HEK293 (cell line): ENCODE measurements at regions not wholly inside any gene's neighbourhood (a gene's known extent, or its start where the extent isn't known, plus 50 kb on each side); places are given as distances from the start of the nearest gene placed in this dataset.

Source experiments
- CTCF ChIA-PET: fragments of 350-600 bp; formaldehyde crosslinking; extraction: SDS; loops from one replicate; lab custom pipeline; 2021; ENCODE audit warnings: antibody characterized with exemption; lab: Yijun Ruan, JAX
- POLR2A ChIA-PET: fragments of 300-600 bp; formaldehyde crosslinking; extraction: SDS; loops from one replicate; lab custom pipeline; 2020; ENCODE audit warnings: antibody characterized with exemption, inconsistent platforms; lab: Yijun Ruan, JAX
- H3K27ac ChIP-seq: fragments of 200-500 bp; sonication (Bioruptor generic); 2 replicates; pipeline ENCODE4 v1.5.1; 2014; ENCODE audit warnings: low read depth, low read length, control low read depth, inconsistent platforms; ENCODE audit errors: extremely low read depth
- H3K36me3 ChIP-seq, 2 experiments: fragments of 200-500 bp in 1 of 2; sonication (Bioruptor generic) in 1 of 2; 1 replicate in 1 of 2; 2 replicates in 1 of 2; pipeline ENCODE4 v1.5.1; 2014 to 2017; ENCODE audit warnings: inconsistent platforms in 2 of 2, low read length in 2 of 2; ENCODE audit not compliant: control insufficient read depth in 2 of 2, insufficient read depth in 1 of 2
- H3K4me1 ChIP-seq: fragments of 200-500 bp; sonication (Bioruptor generic); 2 replicates; pipeline ENCODE4 v1.5.1; 2014; ENCODE audit warnings: mild to moderate bottlenecking, low read length, inconsistent platforms; ENCODE audit not compliant: control insufficient read depth, insufficient read depth
- H3K4me3 ChIP-seq: 2 replicates; pipeline ENCODE4 v1.5.1; 2011; ENCODE audit warnings: low read depth, mild to moderate bottlenecking, control low read depth, low read length, moderate library complexity
- H3K9me3 ChIP-seq: fragments of 200-500 bp; sonication (Bioruptor generic); 2 replicates; pipeline ENCODE4 v1.5.1; 2014; ENCODE audit warnings: low read depth, low read length, inconsistent platforms; ENCODE audit not compliant: control insufficient read depth, insufficient read depth
- ZBTB20 ChIP-seq: fragments of 450-650 bp; formaldehyde crosslinking; IDR thresholded peaks from 2 replicates; pipeline ENCODE4 v1.5.1; 2016; ENCODE audit warnings: missing biosample characterization, missing genetic modification characterization
- ZBTB8A ChIP-seq: fragments of 450-650 bp; formaldehyde crosslinking; IDR thresholded peaks from 2 replicates; pipeline ENCODE4 v1.5.1; 2016; ENCODE audit warnings: missing biosample characterization, missing genetic modification characterization
- ZNF175 ChIP-seq: fragments of 450-650 bp; formaldehyde crosslinking; IDR thresholded peaks from 2 replicates; pipeline ENCODE4 v1.5.1; 2016; ENCODE audit warnings: missing biosample characterization, missing genetic modification characterization
- ZNF239 ChIP-seq: fragments of 450-650 bp; formaldehyde crosslinking; IDR thresholded peaks from 2 replicates; pipeline ENCODE4 v1.5.1; 2016; ENCODE audit warnings: missing biosample characterization, missing genetic modification characterization
- ZNF354C ChIP-seq: fragments of 450-650 bp; formaldehyde crosslinking; IDR thresholded peaks from 2 replicates; pipeline ENCODE4 v1.5.1; 2016; ENCODE audit warnings: missing biosample characterization, missing genetic modification characterization, low read depth, borderline replicate concordance
- ZNF366 ChIP-seq: fragments of 450-650 bp; formaldehyde crosslinking; conservative IDR thresholded peaks from 2 replicates; pipeline ENCODE4 v1.5.1; 2016; ENCODE audit warnings: missing biosample characterization, missing genetic modification characterization
- ZNF48 ChIP-seq: fragments of 450-650 bp; formaldehyde crosslinking; IDR thresholded peaks from 2 replicates; pipeline ENCODE4 v1.5.1; 2016; ENCODE audit warnings: missing biosample characterization, missing genetic modification characterization
- ZNF548 ChIP-seq: fragments of 450-650 bp; formaldehyde crosslinking; IDR thresholded peaks from 2 replicates; pipeline ENCODE4 v1.5.1; 2016; ENCODE audit warnings: missing biosample characterization, missing genetic modification characterization
- ZNF555 ChIP-seq: fragments of 450-650 bp; formaldehyde crosslinking; conservative IDR thresholded peaks from 2 replicates; pipeline ENCODE4 v1.5.1; 2017; ENCODE audit warnings: missing biosample characterization, mild to moderate bottlenecking, missing genetic modification characterization, inconsistent platforms
- ZNF561 ChIP-seq: fragments of 450-650 bp; IDR thresholded peaks from 2 replicates; pipeline ENCODE4 v1.5.1; 2018; ENCODE audit warnings: missing biosample characterization, missing genetic modification characterization, borderline replicate concordance
- ZNF596 ChIP-seq: fragments of 450-650 bp; IDR thresholded peaks from 2 replicates; pipeline ENCODE4 v1.5.0; 2018; ENCODE audit warnings: missing biosample characterization, mild to moderate bottlenecking, missing genetic modification characterization, moderate library complexity
- ZNF610 ChIP-seq: fragments of 450-650 bp; formaldehyde crosslinking; IDR thresholded peaks from 2 replicates; pipeline ENCODE4 v1.5.1; 2016; ENCODE audit warnings: missing biosample characterization, missing genetic modification characterization, borderline replicate concordance
- ZNF701 ChIP-seq: fragments of 450-650 bp; formaldehyde crosslinking; IDR thresholded peaks from 2 replicates; pipeline ENCODE4 v1.5.1; 2016; ENCODE audit warnings: missing biosample characterization, missing genetic modification characterization
- TF ChIP-seq, protein P1 (sequence below): fragments of 450-650 bp; formaldehyde crosslinking; IDR thresholded peaks from 2 replicates; pipeline ENCODE4 v1.5.1; 2016; ENCODE audit warnings: missing biosample characterization, missing genetic modification characterization
- TF ChIP-seq, protein P2 (sequence below): fragments of 450-650 bp; formaldehyde crosslinking; IDR thresholded peaks from 2 replicates; pipeline ENCODE4 v1.5.1; 2017; ENCODE audit warnings: missing biosample characterization, missing genetic modification characterization
- TF ChIP-seq, protein P3 (sequence below): fragments of 450-650 bp; formaldehyde crosslinking; IDR thresholded peaks from 2 replicates; pipeline ENCODE4 v1.5.1; 2016; ENCODE audit warnings: missing biosample characterization, missing genetic modification characterization, borderline replicate concordance
- TF ChIP-seq, protein P4 (sequence below): IDR thresholded peaks from 2 replicates; pipeline ENCODE4 v1.6.1; 2011; ENCODE audit warnings: mild to moderate bottlenecking, low read depth, low read length, borderline replicate concordance
- TF ChIP-seq, protein P5 (sequence below): fragments of 450-650 bp; formaldehyde crosslinking; IDR thresholded peaks from 2 replicates; pipeline ENCODE4 v1.5.1; 2016; ENCODE audit warnings: missing biosample characterization, missing genetic modification characterization
- TF ChIP-seq, protein P6 (sequence below): fragments of 450-650 bp; formaldehyde crosslinking; IDR thresholded peaks from 2 replicates; pipeline ENCODE4 v1.5.1; 2016; ENCODE audit warnings: missing biosample characterization, missing genetic modification characterization, low read depth
- TF ChIP-seq, protein P7 (sequence below): fragments of 450-650 bp; formaldehyde crosslinking; IDR thresholded peaks from 2 replicates; pipeline ENCODE4 v1.5.1; 2017; ENCODE audit warnings: missing biosample characterization, missing genetic modification characterization

DNA sequence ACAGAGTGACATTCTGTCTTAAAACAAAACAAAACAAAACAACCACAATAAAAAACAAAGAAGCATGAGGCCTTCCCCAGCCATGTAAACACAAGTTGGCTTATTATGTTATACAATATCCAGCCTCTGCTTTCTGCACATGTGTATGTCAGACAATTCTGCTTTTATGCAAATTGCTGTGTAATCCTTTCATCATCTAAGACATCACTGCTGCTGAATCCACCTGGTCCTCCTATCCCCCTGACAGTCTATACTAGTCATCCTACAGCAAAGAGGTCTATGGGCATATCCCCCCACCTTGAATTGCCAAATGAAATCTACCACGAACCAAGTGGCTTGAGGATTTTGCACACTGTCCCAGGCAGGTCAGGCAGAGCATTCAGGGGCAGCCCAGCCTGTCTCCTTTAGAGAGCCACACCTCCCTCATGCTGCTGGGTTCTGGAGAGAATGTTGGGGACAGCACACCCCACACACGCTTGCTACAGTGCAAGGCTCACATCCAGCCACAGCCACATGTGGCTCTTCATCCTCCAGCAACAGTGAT is 339.6 kb upstream of the CDH5 start (continued):
- no peak for TF ChIP-seq ZBTB8A (tag by site-specific recombination)
- no peak for TF ChIP-seq ZNF354C (tag by site-specific recombination)

DNA sequence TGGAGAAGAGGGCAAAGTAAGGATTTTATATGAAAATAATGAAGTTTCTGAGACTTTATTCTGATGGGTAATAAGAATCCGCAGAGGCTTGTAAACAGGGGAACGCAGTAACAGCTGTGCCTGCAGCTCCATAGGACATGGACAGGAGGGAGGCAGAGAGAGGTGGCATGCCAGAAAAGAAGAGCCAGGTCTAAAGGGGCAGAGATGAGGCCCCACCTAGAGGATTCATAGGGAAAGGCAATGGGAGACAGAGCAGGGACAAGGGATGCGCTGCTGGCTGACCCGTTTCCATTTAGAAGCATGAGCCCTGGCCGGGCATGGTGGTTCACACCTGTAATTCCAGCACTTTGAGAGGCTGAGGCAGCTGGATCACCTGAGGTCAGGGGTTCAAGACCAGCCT is 340.3 kb upstream of the CDH5 start:
- TF ChIP-seq ZNF48 = no peak
- TF ChIP-seq ZNF548 (tag by site-specific recombination) = no peak
- no peak for TF ChIP-seq ZNF701
- TF ChIP-seq, protein P1, sequence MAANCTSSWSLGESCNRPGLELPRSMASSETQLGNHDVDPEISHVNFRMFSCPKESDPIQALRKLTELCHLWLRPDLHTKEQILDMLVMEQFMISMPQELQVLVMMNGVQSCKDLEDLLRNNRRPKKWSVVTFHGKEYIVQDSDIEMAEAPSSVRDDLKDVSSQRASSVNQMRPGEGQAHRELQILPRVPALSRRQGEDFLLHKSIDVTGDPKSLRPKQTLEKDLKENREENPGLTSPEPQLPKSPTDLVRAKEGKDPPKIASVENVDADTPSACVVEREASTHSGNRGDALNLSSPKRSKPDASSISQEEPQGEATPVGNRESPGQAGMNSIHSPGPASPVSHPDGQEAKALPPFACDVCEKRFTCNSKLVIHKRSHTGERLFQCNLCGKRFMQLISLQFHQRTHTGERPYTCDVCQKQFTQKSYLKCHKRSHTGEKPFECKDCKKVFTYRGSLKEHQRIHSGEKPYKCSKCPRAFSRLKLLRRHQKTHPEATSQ = no peak
- TF ChIP-seq, protein P2, sequence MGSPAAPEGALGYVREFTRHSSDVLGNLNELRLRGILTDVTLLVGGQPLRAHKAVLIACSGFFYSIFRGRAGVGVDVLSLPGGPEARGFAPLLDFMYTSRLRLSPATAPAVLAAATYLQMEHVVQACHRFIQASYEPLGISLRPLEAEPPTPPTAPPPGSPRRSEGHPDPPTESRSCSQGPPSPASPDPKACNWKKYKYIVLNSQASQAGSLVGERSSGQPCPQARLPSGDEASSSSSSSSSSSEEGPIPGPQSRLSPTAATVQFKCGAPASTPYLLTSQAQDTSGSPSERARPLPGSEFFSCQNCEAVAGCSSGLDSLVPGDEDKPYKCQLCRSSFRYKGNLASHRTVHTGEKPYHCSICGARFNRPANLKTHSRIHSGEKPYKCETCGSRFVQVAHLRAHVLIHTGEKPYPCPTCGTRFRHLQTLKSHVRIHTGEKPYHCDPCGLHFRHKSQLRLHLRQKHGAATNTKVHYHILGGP (tag by site-specific recombination) = no peak
- TF ChIP-seq, protein P3, sequence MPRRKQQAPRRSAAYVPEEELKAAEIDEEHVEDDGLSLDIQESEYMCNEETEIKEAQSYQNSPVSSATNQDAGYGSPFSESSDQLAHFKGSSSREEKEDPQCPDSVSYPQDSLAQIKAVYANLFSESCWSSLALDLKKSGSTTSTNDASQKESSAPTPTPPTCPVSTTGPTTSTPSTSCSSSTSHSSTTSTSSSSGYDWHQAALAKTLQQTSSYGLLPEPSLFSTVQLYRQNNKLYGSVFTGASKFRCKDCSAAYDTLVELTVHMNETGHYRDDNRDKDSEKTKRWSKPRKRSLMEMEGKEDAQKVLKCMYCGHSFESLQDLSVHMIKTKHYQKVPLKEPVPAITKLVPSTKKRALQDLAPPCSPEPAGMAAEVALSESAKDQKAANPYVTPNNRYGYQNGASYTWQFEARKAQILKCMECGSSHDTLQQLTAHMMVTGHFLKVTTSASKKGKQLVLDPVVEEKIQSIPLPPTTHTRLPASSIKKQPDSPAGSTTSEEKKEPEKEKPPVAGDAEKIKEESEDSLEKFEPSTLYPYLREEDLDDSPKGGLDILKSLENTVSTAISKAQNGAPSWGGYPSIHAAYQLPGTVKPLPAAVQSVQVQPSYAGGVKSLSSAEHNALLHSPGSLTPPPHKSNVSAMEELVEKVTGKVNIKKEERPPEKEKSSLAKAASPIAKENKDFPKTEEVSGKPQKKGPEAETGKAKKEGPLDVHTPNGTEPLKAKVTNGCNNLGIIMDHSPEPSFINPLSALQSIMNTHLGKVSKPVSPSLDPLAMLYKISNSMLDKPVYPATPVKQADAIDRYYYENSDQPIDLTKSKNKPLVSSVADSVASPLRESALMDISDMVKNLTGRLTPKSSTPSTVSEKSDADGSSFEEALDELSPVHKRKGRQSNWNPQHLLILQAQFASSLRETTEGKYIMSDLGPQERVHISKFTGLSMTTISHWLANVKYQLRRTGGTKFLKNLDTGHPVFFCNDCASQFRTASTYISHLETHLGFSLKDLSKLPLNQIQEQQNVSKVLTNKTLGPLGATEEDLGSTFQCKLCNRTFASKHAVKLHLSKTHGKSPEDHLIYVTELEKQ (tag by site-specific recombination) = no peak
- TF ChIP-seq, protein P4, sequence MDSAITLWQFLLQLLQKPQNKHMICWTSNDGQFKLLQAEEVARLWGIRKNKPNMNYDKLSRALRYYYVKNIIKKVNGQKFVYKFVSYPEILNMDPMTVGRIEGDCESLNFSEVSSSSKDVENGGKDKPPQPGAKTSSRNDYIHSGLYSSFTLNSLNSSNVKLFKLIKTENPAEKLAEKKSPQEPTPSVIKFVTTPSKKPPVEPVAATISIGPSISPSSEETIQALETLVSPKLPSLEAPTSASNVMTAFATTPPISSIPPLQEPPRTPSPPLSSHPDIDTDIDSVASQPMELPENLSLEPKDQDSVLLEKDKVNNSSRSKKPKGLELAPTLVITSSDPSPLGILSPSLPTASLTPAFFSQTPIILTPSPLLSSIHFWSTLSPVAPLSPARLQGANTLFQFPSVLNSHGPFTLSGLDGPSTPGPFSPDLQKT = no peak
- no peak for TF ChIP-seq ZNF610 (tag by site-specific recombination)
- TF ChIP-seq ZBTB8A (tag by site-specific recombination) = no peak
- TF ChIP-seq ZBTB20 (tag by site-specific recombination) = no peak
- no peak for TF ChIP-seq ZNF239 (tag by site-specific recombination)
- no peak for TF ChIP-seq ZNF561 (tag by site-specific recombination)
- no peak for TF ChIP-seq ZNF596 (tag by site-specific recombination)
- no peak for TF ChIP-seq ZNF366 (tag by site-specific recombination)
- TF ChIP-seq ZNF175 (tag by site-specific recombination) = no peak
- no peak for TF ChIP-seq ZNF555 (tag by site-specific recombination)
- TF ChIP-seq, protein P5, sequence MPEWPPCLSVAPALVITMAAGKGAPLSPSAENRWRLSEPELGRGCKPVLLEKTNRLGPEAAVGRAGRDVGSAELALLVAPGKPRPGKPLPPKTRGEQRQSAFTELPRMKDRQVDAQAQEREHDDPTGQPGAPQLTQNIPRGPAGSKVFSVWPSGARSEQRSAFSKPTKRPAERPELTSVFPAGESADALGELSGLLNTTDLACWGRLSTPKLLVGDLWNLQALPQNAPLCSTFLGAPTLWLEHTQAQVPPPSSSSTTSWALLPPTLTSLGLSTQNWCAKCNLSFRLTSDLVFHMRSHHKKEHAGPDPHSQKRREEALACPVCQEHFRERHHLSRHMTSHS (tag by site-specific recombination) = no peak
- TF ChIP-seq, protein P6, sequence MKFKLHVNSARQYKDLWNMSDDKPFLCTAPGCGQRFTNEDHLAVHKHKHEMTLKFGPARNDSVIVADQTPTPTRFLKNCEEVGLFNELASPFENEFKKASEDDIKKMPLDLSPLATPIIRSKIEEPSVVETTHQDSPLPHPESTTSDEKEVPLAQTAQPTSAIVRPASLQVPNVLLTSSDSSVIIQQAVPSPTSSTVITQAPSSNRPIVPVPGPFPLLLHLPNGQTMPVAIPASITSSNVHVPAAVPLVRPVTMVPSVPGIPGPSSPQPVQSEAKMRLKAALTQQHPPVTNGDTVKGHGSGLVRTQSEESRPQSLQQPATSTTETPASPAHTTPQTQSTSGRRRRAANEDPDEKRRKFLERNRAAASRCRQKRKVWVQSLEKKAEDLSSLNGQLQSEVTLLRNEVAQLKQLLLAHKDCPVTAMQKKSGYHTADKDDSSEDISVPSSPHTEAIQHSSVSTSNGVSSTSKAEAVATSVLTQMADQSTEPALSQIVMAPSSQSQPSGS (tag by site-specific recombination) = no peak
- TF ChIP-seq, protein P7, sequence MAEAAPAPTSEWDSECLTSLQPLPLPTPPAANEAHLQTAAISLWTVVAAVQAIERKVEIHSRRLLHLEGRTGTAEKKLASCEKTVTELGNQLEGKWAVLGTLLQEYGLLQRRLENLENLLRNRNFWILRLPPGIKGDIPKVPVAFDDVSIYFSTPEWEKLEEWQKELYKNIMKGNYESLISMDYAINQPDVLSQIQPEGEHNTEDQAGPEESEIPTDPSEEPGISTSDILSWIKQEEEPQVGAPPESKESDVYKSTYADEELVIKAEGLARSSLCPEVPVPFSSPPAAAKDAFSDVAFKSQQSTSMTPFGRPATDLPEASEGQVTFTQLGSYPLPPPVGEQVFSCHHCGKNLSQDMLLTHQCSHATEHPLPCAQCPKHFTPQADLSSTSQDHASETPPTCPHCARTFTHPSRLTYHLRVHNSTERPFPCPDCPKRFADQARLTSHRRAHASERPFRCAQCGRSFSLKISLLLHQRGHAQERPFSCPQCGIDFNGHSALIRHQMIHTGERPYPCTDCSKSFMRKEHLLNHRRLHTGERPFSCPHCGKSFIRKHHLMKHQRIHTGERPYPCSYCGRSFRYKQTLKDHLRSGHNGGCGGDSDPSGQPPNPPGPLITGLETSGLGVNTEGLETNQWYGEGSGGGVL = no peak
- H3K4me3 ChIP-seq = no peak overlapping the region
- H3K36me3 ChIP-seq = no peaks in the 10 kb centered on the region
- H3K9me3 ChIP-seq = no peaks in the 10 kb centered on the region
- no peaks in the 10 kb centered on the region for H3K4me1 ChIP-seq
- POLR2A ChIA-PET = no interaction called here
- CTCF ChIA-PET = interaction anchor here (0.6 to 1.2 kb wide), 10 partner anchors 11 to 802 kb away, joined by 3 to 4 read pairs (median 4); no protein-coding TSS in a partner anchor
- no peak overlapping the region for H3K27ac ChIP-seq
